T-cell (primary cell): ENCODE measurements at regions not wholly inside any gene's neighbourhood (a gene's known extent, or its start where the extent isn't known, plus 50 kb on each side); places are given as distances from the start of the nearest gene placed in this dataset.
"Not testable (repeated sequence)": the region's sequence is repeated elsewhere in the genome, so short reads cannot be mapped to it uniquely, and the experiment has no call there.

Experiments used
- ATAC-seq, 4 experiments: fragments of 200-7000 bp in 3 of 4; fragments of 150-1000 bp in 1 of 4; cut with Tn5 transposase; replicated peaks in 1 of 4; 1 replicate in 3 of 4; 2 replicates in 1 of 4; pipeline ENCODE4 v1.10.0; 2021; ENCODE audit warnings: moderate library complexity in 3 of 4, mild to moderate bottlenecking in 2 of 4, moderate number of reproducible peaks in 1 of 4
- CTCF ChIA-PET, 2 donors: fragments of 300-600 bp; sonication (Branson Sonifier 250); formaldehyde crosslinking; loops; one replicate each; lab custom pipeline; 2022; ENCODE audit warnings: antibody characterized with exemption in 2 of 2; lab: Charles Lee
- POLR2A ChIA-PET, 2 donors: fragments of 300-600 bp; sonication (Branson Sonifier 250); formaldehyde crosslinking; loops; one replicate each; lab custom pipeline; 2022; ENCODE audit warnings: antibody characterized with exemption in 2 of 2; lab: Charles Lee
- DNase-seq, 35 experiments: peaks; one replicate each; pipeline versions ENCODE4 v3.0.0 to v3.0.0-alpha.2; 2013 to 2023
- H3K27ac ChIP-seq: one replicate; pipeline ENCODE4 v1.5.1; 2013; ENCODE audit warnings: low read length
- H3K27me3 ChIP-seq, 2 experiments: replicated peaks in 1 of 2; 1 replicate in 1 of 2; 2 replicates in 1 of 2; pipeline versions ENCODE4 v1.6.1 to v1.7.0; 2013; ENCODE audit warnings: low read length in 1 of 2, mixed read lengths in 1 of 2; ENCODE audit not compliant: control insufficient read depth in 2 of 2, insufficient read depth in 2 of 2; ENCODE audit errors: extremely low read depth in 1 of 2
- H3K36me3 ChIP-seq, 2 donors: 1 replicate in 1 of 2; 2 replicates in 1 of 2; pipeline versions ENCODE4 v1.6.1 to v1.7.0; 2013; ENCODE audit warnings: low read length in 1 of 2; ENCODE audit not compliant: control insufficient read depth in 2 of 2, insufficient read depth in 1 of 2; ENCODE audit errors: extremely low read depth in 1 of 2
- H3K4me1 ChIP-seq, 2 experiments: 1 replicate in 1 of 2; 2 replicates in 1 of 2; pipeline versions ENCODE4 v1.6.1 to v1.7.0; 2013; ENCODE audit warnings: low read length in 2 of 2, mixed read lengths in 1 of 2; ENCODE audit not compliant: insufficient read depth in 2 of 2, control insufficient read depth in 1 of 2; ENCODE audit errors: extremely low read depth in 1 of 2
- H3K4me3 ChIP-seq, 2 donors: 1 replicate in 1 of 2; 2 replicates in 1 of 2; pipeline versions ENCODE4 v1.5.1 to v1.7.0; 2013; ENCODE audit warnings: mild to moderate bottlenecking in 2 of 2, low read length in 1 of 2, moderate library complexity in 1 of 2; ENCODE audit not compliant: control insufficient read depth in 1 of 2; ENCODE audit errors: extremely low read depth in 1 of 2
- H3K9me3 ChIP-seq: 2 replicates; pipeline ENCODE4 v1.7.0; 2013
- H3K27ac Mint-ChIP-seq, 2 donors: one replicate each; pipeline ENCODE4 v1.8.0; 2020 to 2021; ENCODE audit warnings: mild to moderate bottlenecking in 2 of 2, mixed read lengths in 2 of 2
- H3K27me3 Mint-ChIP-seq, 2 donors: one replicate each; pipeline ENCODE4 v1.8.0; 2021 to 2022; ENCODE audit warnings: mixed read lengths in 2 of 2
- H3K36me3 Mint-ChIP-seq: one replicate; pipeline ENCODE4 v1.8.0; 2021; ENCODE audit warnings: mixed read lengths
- H3K4me1 Mint-ChIP-seq, 3 donors: one replicate each; pipeline ENCODE4 v1.8.0; 2020 to 2022; ENCODE audit warnings: mixed read lengths in 3 of 3, mild to moderate bottlenecking in 1 of 3
- H3K4me3 Mint-ChIP-seq, 3 donors: one replicate each; pipeline ENCODE4 v1.8.0; 2020 to 2022; ENCODE audit warnings: mild to moderate bottlenecking in 3 of 3, mixed read lengths in 3 of 3, moderate library complexity in 3 of 3
- H3K9me3 Mint-ChIP-seq, 3 donors: one replicate each; pipeline ENCODE4 v1.8.0; 2020 to 2022; ENCODE audit warnings: mixed read lengths in 3 of 3
- WGBS: methylation state at CpG from one replicate; pipeline ENCODE4 v1.1.5; 2013; ENCODE audit warnings: missing lambda C conversion rate; ENCODE audit not compliant: insufficient coverage; 5-methylcytosine and 5-hydroxymethylcytosine counted together

DNA sequence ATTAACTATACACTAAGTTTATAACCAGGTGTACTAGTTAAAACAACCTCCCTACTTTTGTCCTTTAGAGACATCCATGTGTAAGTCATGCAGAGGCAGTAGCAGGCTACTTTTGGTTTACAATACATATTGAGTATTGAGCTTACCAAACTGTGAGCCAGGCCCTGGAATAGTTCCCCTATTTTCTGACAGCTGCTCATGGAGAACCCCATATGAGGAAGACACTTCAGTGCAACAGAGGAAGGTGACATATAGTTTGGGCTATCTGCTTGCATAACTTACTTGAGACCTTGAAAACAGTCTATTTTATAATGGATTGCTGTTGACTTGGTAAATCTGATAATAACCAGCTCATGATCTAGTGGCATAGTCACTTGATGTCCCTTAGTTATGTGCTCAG is 190.5 kb downstream of the SH3BGRL start:
- peaks cover 0 to 11% of the 10 kb centered on the region in 2 donors for H3K27me3 Mint-ChIP-seq
- no peaks in the 10 kb centered on the region for H3K36me3 ChIP-seq
- DNase-seq (no peak), ATAC-seq (no peak)
- no peaks in the 10 kb centered on the region for H3K9me3 ChIP-seq
- H3K27ac ChIP-seq: no peak overlapping the region
- H3K9me3 Mint-ChIP-seq: no peaks in the 10 kb centered on the region
- H3K4me3 ChIP-seq: no peak overlapping the region
- H3K27ac Mint-ChIP-seq: no peak overlapping the region
- H3K36me3 Mint-ChIP-seq: no peaks in the 10 kb centered on the region
- H3K4me3 Mint-ChIP-seq: no peak overlapping the region
- H3K4me1 Mint-ChIP-seq: no peaks in the 10 kb centered on the region
- ChIA-PET POLR2A (no interaction called here), CTCF (no interaction called here)
- no peaks in the 10 kb centered on the region for H3K27me3 ChIP-seq
- H3K4me1 ChIP-seq: no peaks in the 10 kb centered on the region

DNA sequence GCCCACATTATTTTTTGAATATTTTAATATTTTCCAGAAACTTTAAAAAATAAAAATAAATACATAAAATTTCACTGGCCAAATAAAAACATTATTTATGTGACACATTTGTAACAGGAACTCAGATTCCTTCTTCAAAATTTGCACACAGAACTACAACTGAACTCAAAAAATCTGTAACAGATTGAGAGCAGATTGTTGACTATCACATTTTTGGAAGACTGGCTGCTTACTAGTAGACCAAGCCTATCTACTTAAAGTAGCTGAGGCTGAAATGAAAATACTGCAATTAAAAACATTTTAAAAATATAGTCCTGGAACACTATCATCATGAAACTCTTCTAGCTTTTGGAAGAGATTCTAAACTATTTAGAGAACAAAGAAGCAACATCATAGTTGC is 203.9 kb downstream of the SH3BGRL start:
- Histone ChIP-seq H3K36me3 (no peaks in the 10 kb centered on the region), H3K4me3 (no peak overlapping the region), H3K27ac (no peak overlapping the region), H3K9me3 (no peaks in the 10 kb centered on the region), H3K27me3 (no peaks in the 10 kb centered on the region), H3K4me1 (no peaks in the 10 kb centered on the region)
- DNase-seq (no peak), ATAC-seq (no peak)
- Mint-ChIP-seq H3K27me3 (peaks cover 0 to 4% of the 10 kb centered on the region in 2 donors), H3K4me1 (no peaks in the 10 kb centered on the region), H3K9me3 (peaks cover 0 to 4% (median 0%) of the 10 kb centered on the region in 3 donors), H3K27ac (no peak overlapping the region), H3K4me3 (no peak overlapping the region), H3K36me3 (no peaks in the 10 kb centered on the region)
- ChIA-PET POLR2A (no interaction called here), CTCF (no interaction called here)

DNA sequence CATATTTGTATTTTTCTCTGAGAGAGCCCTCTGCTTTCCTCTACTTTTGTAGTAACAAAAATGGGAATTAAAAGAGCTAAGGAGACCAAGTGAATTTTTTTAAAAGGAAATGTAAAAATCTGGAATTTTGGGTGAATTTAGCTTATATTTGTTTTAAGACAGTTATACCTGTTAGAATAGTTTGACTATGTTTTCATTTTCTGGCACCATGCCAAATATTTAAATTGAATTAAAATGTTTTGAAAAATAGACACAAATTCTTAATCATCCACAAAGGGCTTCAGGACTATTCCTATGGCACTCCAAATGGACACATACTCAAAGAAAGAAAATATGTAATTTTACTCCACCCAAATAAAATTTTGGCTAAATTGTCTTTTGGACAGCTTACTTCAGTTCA is 209.6 kb downstream of the SH3BGRL start:
- Mint-ChIP-seq H3K4me3 (no peak overlapping the region), H3K27ac (no peak overlapping the region), H3K9me3 (no peaks in the 10 kb centered on the region), H3K27me3 (peaks cover 0 to 8% of the 10 kb centered on the region in 2 donors), H3K36me3 (no peaks in the 10 kb centered on the region), H3K4me1 (no peaks in the 10 kb centered on the region)
- H3K4me1 ChIP-seq: no peaks in the 10 kb centered on the region
- DNase-seq: no peak
- no peaks in the 10 kb centered on the region for H3K9me3 ChIP-seq
- H3K4me3 ChIP-seq: no peak overlapping the region
- CTCF ChIA-PET: no interaction called here
- H3K27ac ChIP-seq: no peak overlapping the region
- no peak for ATAC-seq
- H3K36me3 ChIP-seq: no peaks in the 10 kb centered on the region
- H3K27me3 ChIP-seq: no peaks in the 10 kb centered on the region
- POLR2A ChIA-PET: interaction anchor here (0.5 kb wide), 2 partner anchors 63 to 162 kb away, joined by 3 to 7 read pairs; no protein-coding TSS in a partner anchor

DNA sequence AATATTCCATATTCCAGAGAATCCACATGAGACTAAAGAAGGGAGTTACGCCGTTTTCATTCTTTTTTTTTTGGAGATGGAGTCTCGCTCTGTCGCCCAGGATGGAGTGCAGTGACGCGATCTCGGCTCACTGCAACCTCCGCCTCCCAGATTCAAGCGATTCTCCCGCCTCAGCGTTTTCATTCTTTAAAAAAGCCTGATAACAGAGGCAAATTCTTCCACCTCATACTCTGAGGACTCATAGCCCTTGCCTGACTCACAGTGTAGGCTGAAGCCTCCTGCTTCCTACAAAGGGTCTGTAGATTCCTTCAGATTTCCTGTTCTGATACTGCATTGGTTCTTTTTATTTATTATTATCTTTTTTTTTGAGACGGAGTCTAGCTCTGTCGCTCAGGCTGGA is 210.5 kb downstream of the SH3BGRL start:
- Histone ChIP-seq H3K4me3 (no peak overlapping the region), H3K4me1 (no peaks in the 10 kb centered on the region), H3K9me3 (no peaks in the 10 kb centered on the region), H3K27me3 (no peaks in the 10 kb centered on the region), H3K27ac (no peak overlapping the region), H3K36me3 (no peaks in the 10 kb centered on the region)
- Mint-ChIP-seq H3K9me3 (no peaks in the 10 kb centered on the region), H3K4me1 (no peaks in the 10 kb centered on the region), H3K4me3 (no peak overlapping the region), H3K27me3 (peaks cover 0 to 8% of the 10 kb centered on the region in 2 donors), H3K36me3 (no peaks in the 10 kb centered on the region), H3K27ac (no peak overlapping the region)
- POLR2A ChIA-PET: no interaction called here
- no peak for DNase-seq
- WGBS: 97% methylated on average over 5 of the region's 13 CpGs
- CTCF ChIA-PET: no interaction called here
- no peak for ATAC-seq

- H3K36me3 ChIP-seq, H3K4me3 ChIP-seq, H3K36me3 Mint-ChIP-seq, DNase-seq, H3K4me1 ChIP-seq, H3K27me3 Mint-ChIP-seq, H3K4me1 Mint-ChIP-seq, H3K27ac ChIP-seq, CTCF ChIA-PET, H3K9me3 ChIP-seq, H3K4me3 Mint-ChIP-seq, H3K9me3 Mint-ChIP-seq, H3K27me3 ChIP-seq, ATAC-seq, POLR2A ChIA-PET, H3K27ac Mint-ChIP-seq: not testable (repeated sequence)
- WGBS: no CpG with 5 or more reads among the region's 16 CpGs
Measured at GRCh38 chrX:81412857-81413256, 211.0 kb downstream of the SH3BGRL start.

GRCh38 chrX:81414630-81415029 is 212.7 kb downstream of the SH3BGRL start:
- peaks cover 0 to 8% of the 10 kb centered on the region in 2 donors for H3K27me3 Mint-ChIP-seq
- DNase-seq (no peak), ATAC-seq (no peak)
- H3K9me3 Mint-ChIP-seq: no peaks in the 10 kb centered on the region
- Histone ChIP-seq H3K4me3 (no peak overlapping the region), H3K27me3 (no peaks in the 10 kb centered on the region), H3K36me3 (no peaks in the 10 kb centered on the region), H3K4me1 (no peaks in the 10 kb centered on the region), H3K9me3 (no peaks in the 10 kb centered on the region), H3K27ac (no peak overlapping the region)
- CTCF ChIA-PET: no interaction called here
- no peak overlapping the region for H3K27ac Mint-ChIP-seq
- no peaks in the 10 kb centered on the region for H3K4me1 Mint-ChIP-seq
- no peak overlapping the region for H3K4me3 Mint-ChIP-seq
- no peaks in the 10 kb centered on the region for H3K36me3 Mint-ChIP-seq
- whole genome bisulfite sequencing: no CpG with 5 or more reads among the region's 3 CpGs
- POLR2A ChIA-PET: no interaction called here
